ENCODE measurements at regions not wholly inside any gene's neighbourhood (a gene's known extent, or its start where the extent isn't known, plus 50 kb on each side); places are given as distances from the start of the nearest gene placed in this dataset.

DNA sequence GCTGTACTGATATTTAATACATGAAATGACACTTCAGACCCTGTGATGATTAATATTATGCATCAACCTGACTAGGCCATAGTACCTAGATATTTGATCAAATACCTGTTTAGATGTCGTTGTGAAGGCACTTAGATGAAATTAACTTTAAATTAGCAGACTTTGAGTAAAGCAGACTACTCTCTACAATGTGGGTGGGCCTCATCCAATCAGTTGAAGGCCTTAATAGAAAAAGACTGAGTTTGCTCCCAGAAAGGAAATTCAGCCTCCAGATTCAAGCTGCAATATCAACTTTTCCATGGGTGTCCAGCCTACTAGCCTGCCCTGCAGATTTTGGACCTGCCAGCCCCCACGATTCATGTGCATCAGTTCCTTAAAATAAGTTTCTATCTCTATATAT, 68.6 kb upstream of the TMEM168 start:
- no peak for TF ChIP-seq CTCF (conservative IDR thresholded peaks at IDR 0.05; ENCODE audit: low read depth, low read length)
- no peak for TF ChIP-seq EZH2 (IDR thresholded peaks at IDR 0.05; ENCODE audit: borderline replicate concordance, low read depth, low read length, poor library complexity, severe bottlenecking)

Data from A673 (cell line).